ENCODE measurements at regions not wholly inside any gene's neighbourhood (a gene's known extent, or its start where the extent isn't known, plus 50 kb on each side); places are given as distances from the start of the nearest gene placed in this dataset.

- no peak for DNase-seq (ENCODE audit: extremely low spot score)
- Histone ChIP-seq H3K36me3 (no peaks in the 10 kb centered on the region), H3K27me3 (peaks cover 0 to 54% (median 0%) of the 10 kb centered on the region in 4 donors), H3K9me3 (peaks cover 0 to 19% (median 7%) of the 10 kb centered on the region in 4 donors), H3K4me1 (no peaks in the 10 kb centered on the region), H3K27ac (replicated peaks in 1 of 4) (no peak overlapping the region), H3K4me3 (no peak overlapping the region)
- TF ChIP-seq EP300 (IDR thresholded peaks at IDR 0.05), result no peak
- no peak for TF ChIP-seq POLR2A (IDR thresholded peaks at IDR 0.05; ENCODE audit: low read depth)
- TF ChIP-seq POLR2AphosphoS5 (IDR thresholded peaks at IDR 0.05), result no peak
- TF ChIP-seq CTCF (IDR thresholded peaks at IDR 0.05), result no peak
- 56% methylated on average over 4 of the region's 9 CpGs for WGBS
- intact Hi-C loops (cut with DNase I), result no loop called here
Observed at GRCh38 chr9:135392511-135392910, 87.1 kb upstream of the PPP1R26 start.

GRCh38 chr9:135394131-135394530 lies 85.5 kb upstream of the PPP1R26 start:
- 81% methylated on average over 2 of the region's 7 CpGs for WGBS
- TF ChIP-seq POLR2AphosphoS5 (IDR thresholded peaks at IDR 0.05) (no peak), POLR2A (IDR thresholded peaks at IDR 0.05; ENCODE audit: low read depth) (no peak), CTCF (IDR thresholded peaks at IDR 0.05) (no peak), EP300 (IDR thresholded peaks at IDR 0.05) (no peak)
- intact Hi-C loops (cut with DNase I), result no loop called here
- Histone ChIP-seq H3K4me3 (no peak overlapping the region), H3K9me3 (peaks cover 0 to 19% (median 7%) of the 10 kb centered on the region in 4 donors), H3K36me3 (no peaks in the 10 kb centered on the region), H3K27me3 (peaks cover 0 to 70% (median 0%) of the 10 kb centered on the region in 4 donors), H3K27ac (replicated peaks in 1 of 4) (no peak overlapping the region), H3K4me1 (no peaks in the 10 kb centered on the region)
- no peak for DNase-seq (ENCODE audit: extremely low spot score)

- WGBS, result 85% methylated on average over 5 of the region's 5 CpGs
- Histone ChIP-seq H3K4me1 (no peaks in the 10 kb centered on the region), H3K27ac (replicated peaks in 1 of 4) (no peak overlapping the region), H3K27me3 (peaks cover 0 to 76% (median 0%) of the 10 kb centered on the region in 4 donors), H3K36me3 (no peaks in the 10 kb centered on the region), H3K9me3 (peaks cover 0 to 19% (median 7%) of the 10 kb centered on the region in 4 donors), H3K4me3 (no peak overlapping the region)
- no peak for DNase-seq (ENCODE audit: extremely low spot score)
- TF ChIP-seq POLR2AphosphoS5 (IDR thresholded peaks at IDR 0.05) (no peak), CTCF (IDR thresholded peaks at IDR 0.05) (no peak), POLR2A (IDR thresholded peaks at IDR 0.05; ENCODE audit: low read depth) (no peak), EP300 (IDR thresholded peaks at IDR 0.05) (no peak)
- intact Hi-C loops (cut with DNase I), result no loop called here
Observed at GRCh38 chr9:135394699-135395645, 84.6 kb upstream of the PPP1R26 start.

- intact Hi-C loops (cut with DNase I), result no loop called here
- WGBS, result 96% methylated on average over 12 of the region's 12 CpGs
- H3K27me3 ChIP-seq, result peaks cover 0 to 73% (median 0%) of the 10 kb centered on the region in 4 donors
Observed at GRCh38 chr9:135397142-135397541, 82.4 kb upstream of the PPP1R26 start.

More at GRCh38 chr9:135397142-135397541, 82.4 kb upstream of the PPP1R26 start:
- Histone ChIP-seq H3K36me3 (no peaks in the 10 kb centered on the region), H3K9me3 (peaks cover 0 to 19% (median 7%) of the 10 kb centered on the region in 4 donors), H3K4me1 (no peaks in the 10 kb centered on the region), H3K4me3 (no peak overlapping the region), H3K27ac (replicated peaks in 1 of 4) (no peak overlapping the region)
- TF ChIP-seq POLR2AphosphoS5 (IDR thresholded peaks at IDR 0.05), result no peak
- no peak for TF ChIP-seq CTCF (IDR thresholded peaks at IDR 0.05)
- no peak for TF ChIP-seq POLR2A (IDR thresholded peaks at IDR 0.05; ENCODE audit: low read depth)
- TF ChIP-seq EP300 (IDR thresholded peaks at IDR 0.05), result no peak
- DNase-seq (ENCODE audit: extremely low spot score), result no peak
